GM23338 (cell line): ENCODE measurements at regions not wholly inside any gene's neighbourhood (a gene's known extent, or its start where the extent isn't known, plus 50 kb on each side); places are given as distances from the start of the nearest gene placed in this dataset.

Experiments used
- ATAC-seq: fragments of 200-7000 bp; cut with Tn5 transposase; 3 replicates; pipeline ENCODE4 v1.9.1; 2020
- DNase-seq: peaks from one replicate; pipeline ENCODE4 v3.0.0-alpha.2; 2015; ENCODE audit warnings: low spot score
- H2AFZ ChIP-seq: fragments of 200-600 bp; sonication (generic); 2 replicates; pipeline ENCODE4 v1.8.0; 2016; ENCODE audit warnings: antibody characterized with exemption, mild to moderate bottlenecking, moderate library complexity
- H3F3A ChIP-seq: fragments of 200-600 bp; sonication (generic); replicated peaks from 2 replicates; pipeline ENCODE4 v1.8.0; 2017; ENCODE audit warnings: antibody characterized with exemption, mixed run types, low read depth
- H3K27ac ChIP-seq: fragments of 200-600 bp; sonication (generic); 2 replicates; pipeline ENCODE4 v1.6.1; 2016; ENCODE audit warnings: low read depth
- H3K27me3 ChIP-seq: fragments of 200-600 bp; sonication (generic); 2 replicates; pipeline ENCODE4 v1.8.0; 2016; ENCODE audit warnings: mild to moderate bottlenecking, mixed run types, moderate library complexity; ENCODE audit not compliant: insufficient read depth
- H3K36me3 ChIP-seq: fragments of 200-600 bp; sonication (generic); 2 replicates; pipeline ENCODE4 v1.8.0; 2016; ENCODE audit warnings: mild to moderate bottlenecking; ENCODE audit not compliant: insufficient read depth
- H3K4me1 ChIP-seq: fragments of 200-600 bp; sonication (generic); 2 replicates; pipeline ENCODE4 v1.8.0; 2016; ENCODE audit warnings: mild to moderate bottlenecking, moderate library complexity; ENCODE audit not compliant: insufficient read depth
- H3K4me2 ChIP-seq: fragments of 200-600 bp; sonication (generic); 2 replicates; pipeline ENCODE4 v1.7.1; 2017; ENCODE audit warnings: mixed run types
- H3K4me3 ChIP-seq: fragments of 200-600 bp; sonication (generic); 2 replicates; pipeline ENCODE4 v1.6.1; 2016; ENCODE audit warnings: mixed run types
- H3K79me2 ChIP-seq: fragments of 200-600 bp; sonication (generic); replicated peaks from 2 replicates; pipeline ENCODE4 v1.8.0; 2017; ENCODE audit warnings: mild to moderate bottlenecking; ENCODE audit not compliant: insufficient read depth
- H3K9me2 ChIP-seq: fragments of 200-600 bp; sonication (generic); 2 replicates; pipeline ENCODE4 v1.8.0; 2017; ENCODE audit not compliant: insufficient read depth
- H4K20me1 ChIP-seq: fragments of 200-600 bp; sonication (generic); replicated peaks from 2 replicates; pipeline ENCODE4 v1.8.0; 2017; ENCODE audit warnings: mild to moderate bottlenecking; ENCODE audit not compliant: insufficient read depth
- H3K27ac Mint-ChIP-seq: 2 replicates; pipeline ENCODE4 v1.8.0; 2020; ENCODE audit warnings: inconsistent platforms, mild to moderate bottlenecking, moderate library complexity, mixed read lengths
- H3K27me3 Mint-ChIP-seq: 3 replicates; pipeline ENCODE4 v1.8.0; 2022; ENCODE audit warnings: low read depth, mild to moderate bottlenecking, moderate library complexity, mixed read lengths, inconsistent platforms; ENCODE audit not compliant: insufficient read depth, poor library complexity
- H3K36me3 Mint-ChIP-seq: 3 replicates; pipeline ENCODE4 v1.8.0; 2021; ENCODE audit warnings: low read depth, mild to moderate bottlenecking, inconsistent platforms, moderate library complexity, mixed read lengths
- H3K4me1 Mint-ChIP-seq: 3 replicates; pipeline ENCODE4 v1.8.0; 2020; ENCODE audit warnings: mild to moderate bottlenecking, inconsistent platforms, mixed read lengths
- H3K4me3 Mint-ChIP-seq: 3 replicates; pipeline ENCODE4 v1.8.0; 2021; ENCODE audit warnings: moderate library complexity, mild to moderate bottlenecking, inconsistent platforms, mixed read lengths
- H3K9me3 Mint-ChIP-seq: 3 replicates; pipeline ENCODE4 v1.8.0; 2020; ENCODE audit warnings: moderate library complexity, mild to moderate bottlenecking, inconsistent platforms, mixed read lengths
- CREB1 ChIP-seq: fragments of 250-450 bp; sonication (Bioruptor Pico); IDR thresholded peaks from 2 replicates; pipeline ENCODE4 v1.5.0; 2020; ENCODE audit warnings: low read depth, mild to moderate bottlenecking, moderate library complexity
- EZH2 ChIP-seq: fragments of 200-600 bp; sonication (generic); IDR thresholded peaks from one replicate; pipeline ENCODE4 v1.8.0; 2017; ENCODE audit warnings: antibody characterized with exemption, mild to moderate bottlenecking, low read depth; ENCODE audit not compliant: unreplicated experiment
- EZH2phosphoT487 ChIP-seq: fragments of 200-600 bp; sonication (generic); IDR thresholded peaks from one replicate; pipeline ENCODE4 v1.8.1; 2018; ENCODE audit warnings: antibody characterized with exemption; ENCODE audit not compliant: unreplicated experiment
- JUNB ChIP-seq: IDR thresholded peaks from one replicate; pipeline ENCODE4 v1.6.1; 2016; ENCODE audit warnings: antibody characterized with exemption; ENCODE audit not compliant: unreplicated experiment
- NANOG ChIP-seq: IDR thresholded peaks from 2 replicates; pipeline ENCODE4 v1.6.1; 2016; ENCODE audit warnings: antibody characterized with exemption, borderline replicate concordance
- POLR2AphosphoS5 ChIP-seq: IDR thresholded peaks from 2 replicates; pipeline ENCODE4 v1.6.1; 2016; ENCODE audit warnings: antibody characterized with exemption, low read depth
- STAT1 ChIP-seq: IDR thresholded peaks from one replicate; pipeline ENCODE4 v1.6.1; 2016; ENCODE audit warnings: antibody characterized with exemption; ENCODE audit not compliant: unreplicated experiment
- ZNF114 ChIP-seq: fragments of 250-450 bp; sonication (Bioruptor Pico); IDR thresholded peaks from 2 replicates; pipeline ENCODE4 v1.5.0; 2020; ENCODE audit warnings: mild to moderate bottlenecking, moderate library complexity
- ZNF331 ChIP-seq: fragments of 250-450 bp; sonication (Bioruptor Pico); IDR thresholded peaks from 2 replicates; pipeline ENCODE4 v1.5.0; 2020; ENCODE audit warnings: low read depth, mild to moderate bottlenecking, moderate library complexity
- TF ChIP-seq, protein P1 (sequence below): IDR thresholded peaks from 2 replicates; pipeline ENCODE4 v1.6.1; 2016; ENCODE audit warnings: antibody characterized with exemption
- TF ChIP-seq, protein P2 (sequence below): fragments of 250-450 bp; sonication (Bioruptor Pico); IDR thresholded peaks from 2 replicates; pipeline ENCODE4 v1.5.0; 2020; ENCODE audit warnings: mild to moderate bottlenecking, moderate library complexity
- TF ChIP-seq, protein P3 (sequence below), 2 experiments: fragments of 200-600 bp in 1 of 2; sonication (generic) in 1 of 2; conservative IDR thresholded peaks; 2 replicates each; pipeline versions ENCODE4 v1.5.1 to v1.6.1; 2016 to 2017; ENCODE audit warnings: antibody characterized with exemption in 2 of 2, low read depth in 2 of 2, mild to moderate bottlenecking in 2 of 2, moderate library complexity in 1 of 2
- TF ChIP-seq, protein P4 (sequence below): IDR thresholded peaks from one replicate; pipeline ENCODE4 v1.6.1; 2018; ENCODE audit warnings: antibody characterized with exemption; ENCODE audit not compliant: unreplicated experiment

GRCh38 chr11:27563201-27563600, 56.6 kb upstream of the LIN7C start:
- Mint-ChIP-seq H3K9me3 (no peaks in the 10 kb centered on the region), H3K36me3 (no peaks in the 10 kb centered on the region), H3K4me3 (no peak overlapping the region), H3K27me3 (peaks cover 3% of the 10 kb centered on the region), H3K27ac (no peak overlapping the region), H3K4me1 (no peaks in the 10 kb centered on the region)
- H3K27ac ChIP-seq, result no peak overlapping the region
- H3F3A ChIP-seq, result no peaks in the 10 kb centered on the region
- no peaks in the 10 kb centered on the region for H3K36me3 ChIP-seq
- H3K9me2 ChIP-seq, result no peaks in the 10 kb centered on the region; the same call in 1 of the 2 replicates
- H4K20me1 ChIP-seq, result no peaks in the 10 kb centered on the region
- no peak overlapping the region for H3K4me3 ChIP-seq
- no peaks in the 10 kb centered on the region for H3K79me2 ChIP-seq
- no peak overlapping the region for H2AFZ ChIP-seq
- no peak overlapping the region for H3K4me2 ChIP-seq
- H3K27me3 ChIP-seq, result peaks cover 3% of the 10 kb centered on the region; the same call in 1 of the 2 replicates
- DNase-seq (no peak), ATAC-seq (no peak)
- TF ChIP-seq, protein P1, sequence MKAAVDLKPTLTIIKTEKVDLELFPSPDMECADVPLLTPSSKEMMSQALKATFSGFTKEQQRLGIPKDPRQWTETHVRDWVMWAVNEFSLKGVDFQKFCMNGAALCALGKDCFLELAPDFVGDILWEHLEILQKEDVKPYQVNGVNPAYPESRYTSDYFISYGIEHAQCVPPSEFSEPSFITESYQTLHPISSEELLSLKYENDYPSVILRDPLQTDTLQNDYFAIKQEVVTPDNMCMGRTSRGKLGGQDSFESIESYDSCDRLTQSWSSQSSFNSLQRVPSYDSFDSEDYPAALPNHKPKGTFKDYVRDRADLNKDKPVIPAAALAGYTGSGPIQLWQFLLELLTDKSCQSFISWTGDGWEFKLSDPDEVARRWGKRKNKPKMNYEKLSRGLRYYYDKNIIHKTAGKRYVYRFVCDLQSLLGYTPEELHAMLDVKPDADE, result no peak
- TF ChIP-seq EZH2phosphoT487 (no peak), POLR2AphosphoS5 (no peak), ZNF114 (no peak), CREB1 (no peak), EZH2 (no peak), NANOG (no peak), ZNF331 (CRISPR knock-in tag) (no peak), JUNB (no peak), STAT1 (no peak)
- TF ChIP-seq, protein P2, sequence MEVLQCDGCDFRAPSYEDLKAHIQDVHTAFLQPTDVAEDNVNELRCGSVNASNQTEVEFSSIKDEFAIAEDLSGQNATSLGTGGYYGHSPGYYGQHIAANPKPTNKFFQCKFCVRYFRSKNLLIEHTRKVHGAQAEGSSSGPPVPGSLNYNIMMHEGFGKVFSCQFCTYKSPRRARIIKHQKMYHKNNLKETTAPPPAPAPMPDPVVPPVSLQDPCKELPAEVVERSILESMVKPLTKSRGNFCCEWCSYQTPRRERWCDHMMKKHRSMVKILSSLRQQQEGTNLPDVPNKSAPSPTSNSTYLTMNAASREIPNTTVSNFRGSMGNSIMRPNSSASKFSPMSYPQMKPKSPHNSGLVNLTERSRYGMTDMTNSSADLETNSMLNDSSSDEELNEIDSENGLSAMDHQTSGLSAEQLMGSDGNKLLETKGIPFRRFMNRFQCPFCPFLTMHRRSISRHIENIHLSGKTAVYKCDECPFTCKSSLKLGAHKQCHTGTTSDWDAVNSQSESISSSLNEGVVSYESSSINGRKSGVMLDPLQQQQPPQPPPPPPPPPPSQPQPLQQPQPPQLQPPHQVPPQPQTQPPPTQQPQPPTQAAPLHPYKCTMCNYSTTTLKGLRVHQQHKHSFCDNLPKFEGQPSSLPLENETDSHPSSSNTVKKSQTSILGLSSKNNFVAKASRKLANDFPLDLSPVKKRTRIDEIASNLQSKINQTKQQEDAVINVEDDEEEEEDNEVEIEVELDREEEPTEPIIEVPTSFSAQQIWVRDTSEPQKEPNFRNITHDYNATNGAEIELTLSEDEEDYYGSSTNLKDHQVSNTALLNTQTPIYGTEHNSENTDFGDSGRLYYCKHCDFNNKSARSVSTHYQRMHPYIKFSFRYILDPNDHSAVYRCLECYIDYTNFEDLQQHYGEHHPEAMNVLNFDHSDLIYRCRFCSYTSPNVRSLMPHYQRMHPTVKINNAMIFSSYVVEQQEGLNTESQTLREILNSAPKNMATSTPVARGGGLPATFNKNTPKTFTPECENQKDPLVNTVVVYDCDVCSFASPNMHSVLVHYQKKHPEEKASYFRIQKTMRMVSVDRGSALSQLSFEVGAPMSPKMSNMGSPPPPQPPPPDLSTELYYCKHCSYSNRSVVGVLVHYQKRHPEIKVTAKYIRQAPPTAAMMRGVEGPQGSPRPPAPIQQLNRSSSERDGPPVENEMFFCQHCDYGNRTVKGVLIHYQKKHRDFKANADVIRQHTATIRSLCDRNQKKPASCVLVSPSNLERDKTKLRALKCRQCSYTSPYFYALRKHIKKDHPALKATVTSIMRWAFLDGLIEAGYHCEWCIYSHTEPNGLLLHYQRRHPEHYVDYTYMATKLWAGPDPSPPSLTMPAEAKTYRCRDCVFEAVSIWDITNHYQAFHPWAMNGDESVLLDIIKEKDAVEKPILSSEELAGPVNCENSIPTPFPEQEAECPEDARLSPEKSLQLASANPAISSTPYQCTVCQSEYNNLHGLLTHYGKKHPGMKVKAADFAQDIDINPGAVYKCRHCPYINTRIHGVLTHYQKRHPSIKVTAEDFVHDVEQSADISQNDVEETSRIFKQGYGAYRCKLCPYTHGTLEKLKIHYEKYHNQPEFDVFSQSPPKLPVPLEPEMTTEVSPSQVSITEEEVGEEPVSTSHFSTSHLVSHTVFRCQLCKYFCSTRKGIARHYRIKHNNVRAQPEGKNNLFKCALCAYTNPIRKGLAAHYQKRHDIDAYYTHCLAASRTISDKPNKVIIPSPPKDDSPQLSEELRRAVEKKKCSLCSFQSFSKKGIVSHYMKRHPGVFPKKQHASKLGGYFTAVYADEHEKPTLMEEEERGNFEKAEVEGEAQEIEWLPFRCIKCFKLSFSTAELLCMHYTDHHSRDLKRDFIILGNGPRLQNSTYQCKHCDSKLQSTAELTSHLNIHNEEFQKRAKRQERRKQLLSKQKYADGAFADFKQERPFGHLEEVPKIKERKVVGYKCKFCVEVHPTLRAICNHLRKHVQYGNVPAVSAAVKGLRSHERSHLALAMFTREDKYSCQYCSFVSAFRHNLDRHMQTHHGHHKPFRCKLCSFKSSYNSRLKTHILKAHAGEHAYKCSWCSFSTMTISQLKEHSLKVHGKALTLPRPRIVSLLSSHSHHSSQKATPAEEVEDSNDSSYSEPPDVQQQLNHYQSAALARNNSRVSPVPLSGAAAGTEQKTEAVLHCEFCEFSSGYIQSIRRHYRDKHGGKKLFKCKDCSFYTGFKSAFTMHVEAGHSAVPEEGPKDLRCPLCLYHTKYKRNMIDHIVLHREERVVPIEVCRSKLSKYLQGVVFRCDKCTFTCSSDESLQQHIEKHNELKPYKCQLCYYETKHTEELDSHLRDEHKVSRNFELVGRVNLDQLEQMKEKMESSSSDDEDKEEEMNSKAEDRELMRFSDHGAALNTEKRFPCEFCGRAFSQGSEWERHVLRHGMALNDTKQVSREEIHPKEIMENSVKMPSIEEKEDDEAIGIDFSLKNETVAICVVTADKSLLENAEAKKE, result no peak
- TF ChIP-seq, protein P3, sequence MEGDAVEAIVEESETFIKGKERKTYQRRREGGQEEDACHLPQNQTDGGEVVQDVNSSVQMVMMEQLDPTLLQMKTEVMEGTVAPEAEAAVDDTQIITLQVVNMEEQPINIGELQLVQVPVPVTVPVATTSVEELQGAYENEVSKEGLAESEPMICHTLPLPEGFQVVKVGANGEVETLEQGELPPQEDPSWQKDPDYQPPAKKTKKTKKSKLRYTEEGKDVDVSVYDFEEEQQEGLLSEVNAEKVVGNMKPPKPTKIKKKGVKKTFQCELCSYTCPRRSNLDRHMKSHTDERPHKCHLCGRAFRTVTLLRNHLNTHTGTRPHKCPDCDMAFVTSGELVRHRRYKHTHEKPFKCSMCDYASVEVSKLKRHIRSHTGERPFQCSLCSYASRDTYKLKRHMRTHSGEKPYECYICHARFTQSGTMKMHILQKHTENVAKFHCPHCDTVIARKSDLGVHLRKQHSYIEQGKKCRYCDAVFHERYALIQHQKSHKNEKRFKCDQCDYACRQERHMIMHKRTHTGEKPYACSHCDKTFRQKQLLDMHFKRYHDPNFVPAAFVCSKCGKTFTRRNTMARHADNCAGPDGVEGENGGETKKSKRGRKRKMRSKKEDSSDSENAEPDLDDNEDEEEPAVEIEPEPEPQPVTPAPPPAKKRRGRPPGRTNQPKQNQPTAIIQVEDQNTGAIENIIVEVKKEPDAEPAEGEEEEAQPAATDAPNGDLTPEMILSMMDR (conservative IDR thresholded peaks at IDR 0.05; ENCODE audit: low read depth in 2 of 2), result no peak
- TF ChIP-seq, protein P4, sequence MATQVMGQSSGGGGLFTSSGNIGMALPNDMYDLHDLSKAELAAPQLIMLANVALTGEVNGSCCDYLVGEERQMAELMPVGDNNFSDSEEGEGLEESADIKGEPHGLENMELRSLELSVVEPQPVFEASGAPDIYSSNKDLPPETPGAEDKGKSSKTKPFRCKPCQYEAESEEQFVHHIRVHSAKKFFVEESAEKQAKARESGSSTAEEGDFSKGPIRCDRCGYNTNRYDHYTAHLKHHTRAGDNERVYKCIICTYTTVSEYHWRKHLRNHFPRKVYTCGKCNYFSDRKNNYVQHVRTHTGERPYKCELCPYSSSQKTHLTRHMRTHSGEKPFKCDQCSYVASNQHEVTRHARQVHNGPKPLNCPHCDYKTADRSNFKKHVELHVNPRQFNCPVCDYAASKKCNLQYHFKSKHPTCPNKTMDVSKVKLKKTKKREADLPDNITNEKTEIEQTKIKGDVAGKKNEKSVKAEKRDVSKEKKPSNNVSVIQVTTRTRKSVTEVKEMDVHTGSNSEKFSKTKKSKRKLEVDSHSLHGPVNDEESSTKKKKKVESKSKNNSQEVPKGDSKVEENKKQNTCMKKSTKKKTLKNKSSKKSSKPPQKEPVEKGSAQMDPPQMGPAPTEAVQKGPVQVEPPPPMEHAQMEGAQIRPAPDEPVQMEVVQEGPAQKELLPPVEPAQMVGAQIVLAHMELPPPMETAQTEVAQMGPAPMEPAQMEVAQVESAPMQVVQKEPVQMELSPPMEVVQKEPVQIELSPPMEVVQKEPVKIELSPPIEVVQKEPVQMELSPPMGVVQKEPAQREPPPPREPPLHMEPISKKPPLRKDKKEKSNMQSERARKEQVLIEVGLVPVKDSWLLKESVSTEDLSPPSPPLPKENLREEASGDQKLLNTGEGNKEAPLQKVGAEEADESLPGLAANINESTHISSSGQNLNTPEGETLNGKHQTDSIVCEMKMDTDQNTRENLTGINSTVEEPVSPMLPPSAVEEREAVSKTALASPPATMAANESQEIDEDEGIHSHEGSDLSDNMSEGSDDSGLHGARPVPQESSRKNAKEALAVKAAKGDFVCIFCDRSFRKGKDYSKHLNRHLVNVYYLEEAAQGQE, result no peak
- H3K4me1 ChIP-seq, result 0 out of 2 replicates have a peak, but pooled peaks cover 5% of the 10 kb centered on the region
